GM12878 (cell line): ENCODE measurements at regions not wholly inside any gene's neighbourhood (a gene's known extent, or its start where the extent isn't known, plus 50 kb on each side); places are given as distances from the start of the nearest gene placed in this dataset.

Experiments used
- ATAC-seq: fragments of 200-7000 bp; cut with Tn5 transposase; 3 replicates; pipeline ENCODE4 v1.9.1; 2020; ENCODE audit warnings: mild to moderate bottlenecking, moderate library complexity
- BruUV-seq: library from RNA; stranded (reverse); fragments of 400-500 nt; replicated peaks from 2 replicates; lab custom pipeline; 2021; lab: Mats Ljungman, UMichigan
- CTCF ChIA-PET: fragments of 300-600 bp; sonication (Branson Sonifier 250); formaldehyde crosslinking; extraction: SDS; loops from one replicate; lab custom pipeline; 2021; ENCODE audit warnings: inconsistent platforms; lab: Yijun Ruan, JAX
- POLR2A ChIA-PET: fragments of 350-600 bp; formaldehyde crosslinking; extraction: SDS; loops from one replicate; lab custom pipeline; 2021; ENCODE audit warnings: inconsistent platforms; lab: Charles Lee
- RAD21 ChIA-PET: fragments of 300-600 bp; sonication (Branson Sonifier 250); formaldehyde crosslinking; loops from one replicate; lab custom pipeline; 2023; ENCODE audit warnings: antibody characterized with exemption; ENCODE audit not compliant: unreplicated experiment; lab: Charles Lee
- SMC1A ChIA-PET: fragments of 300-600 bp; sonication (Branson Sonifier 250); formaldehyde crosslinking; loops from one replicate; lab custom pipeline; 2023; ENCODE audit not compliant: unreplicated experiment, uncharacterized antibody; lab: Charles Lee
- DNase-seq: peaks from one replicate; pipeline ENCODE4 v3.0.0-alpha.2; 2011; ENCODE audit warnings: low read depth, low spot score
- FAIRE-seq: peaks from 3 replicates; lab custom pipeline; 2011; peaks lifted over from hg19 to GRCh38; lab: Jason Lieb, UNC
- H2AFZ ChIP-seq: 2 replicates; pipeline ENCODE4 v1.6.0; 2011; ENCODE audit warnings: low read depth, low read length, control low read depth; ENCODE audit not compliant: control insufficient read depth
- H3K27ac ChIP-seq: 2 replicates; pipeline ENCODE4 v1.5.1; 2011; ENCODE audit warnings: control low read depth; ENCODE audit not compliant: control insufficient read depth, insufficient read depth
- H3K27me3 ChIP-seq, 2 experiments: replicated peaks in 1 of 2; 2 replicates each; pipeline versions ENCODE4 v1.6.0 to v1.6.1; 2011; ENCODE audit warnings: low read length in 1 of 2; ENCODE audit not compliant: control insufficient read depth in 2 of 2, insufficient read depth in 2 of 2
- H3K36me3 ChIP-seq, 2 experiments: 2 replicates each; pipeline ENCODE4 v1.5.1; 2011; ENCODE audit warnings: low read length in 1 of 2; ENCODE audit not compliant: control insufficient read depth in 2 of 2, insufficient read depth in 2 of 2
- H3K4me1 ChIP-seq: 2 replicates; pipeline ENCODE4 v1.6.1; 2011; ENCODE audit warnings: mild to moderate bottlenecking, low read length, moderate library complexity, mixed read lengths; ENCODE audit not compliant: control insufficient read depth, insufficient read depth
- H3K4me2 ChIP-seq: 2 replicates; pipeline ENCODE4 v1.6.0; 2011; ENCODE audit warnings: control low read depth; ENCODE audit not compliant: control insufficient read depth, insufficient read depth
- H3K4me3 ChIP-seq: fragments of 200-600 bp; sonication (generic); 2 replicates; pipeline ENCODE4 v1.5.1; 2016
- H3K79me2 ChIP-seq: 2 replicates; pipeline ENCODE4 v1.6.0; 2011; ENCODE audit warnings: low read length; ENCODE audit not compliant: control insufficient read depth, insufficient read depth
- H3K9ac ChIP-seq: 2 replicates; pipeline ENCODE4 v1.8.0; 2011; ENCODE audit warnings: low read length, control low read depth, mixed read lengths; ENCODE audit not compliant: control insufficient read depth, insufficient read depth
- H3K9me3 ChIP-seq: replicated peaks from 3 replicates; pipeline ENCODE4 v1.5.1; 2011; ENCODE audit warnings: mild to moderate bottlenecking, low read length; ENCODE audit not compliant: control insufficient read depth, insufficient read depth
- H4K20me1 ChIP-seq: 2 replicates; pipeline ENCODE4 v1.6.0; 2011; ENCODE audit not compliant: control insufficient read depth, insufficient read depth
- BMI1 ChIP-seq: fragments of 450-650 bp; IDR thresholded peaks from 2 replicates; pipeline ENCODE4 v1.6.1; 2016; ENCODE audit warnings: mild to moderate bottlenecking, moderate library complexity, borderline replicate concordance
- EED ChIP-seq: sonication (generic); IDR thresholded peaks from 2 replicates; pipeline ENCODE4 v1.6.1; 2016; ENCODE audit warnings: antibody characterized with exemption, low read depth
- IRF4 ChIP-seq: IDR thresholded peaks from 2 replicates; pipeline ENCODE4 v1.6.1; 2011; ENCODE audit warnings: low read depth, low read length
- MEF2A ChIP-seq: IDR thresholded peaks from 2 replicates; pipeline ENCODE4 v1.6.1; 2011; ENCODE audit warnings: low read depth, mild to moderate bottlenecking, low read length, moderate library complexity; ENCODE audit not compliant: insufficient read depth
- PAX8 ChIP-seq: fragments of 450-650 bp; IDR thresholded peaks from 2 replicates; pipeline ENCODE4 v1.6.1; 2017; ENCODE audit warnings: mild to moderate bottlenecking, moderate library complexity
- STAT3 ChIP-seq: IDR thresholded peaks from 2 replicates; pipeline ENCODE4 v1.6.1; 2011; ENCODE audit warnings: low read depth, low read length, improper control_type of control experiment
- TBL1XR1 ChIP-seq: IDR thresholded peaks from 2 replicates; pipeline ENCODE4 v1.6.1; 2012; ENCODE audit warnings: low read depth, low read length, improper control_type of control experiment
- WRNIP1 ChIP-seq: IDR thresholded peaks from 2 replicates; pipeline ENCODE4 v1.6.1; 2011; ENCODE audit warnings: low read depth, low read length, improper control_type of control experiment, borderline replicate concordance
- ZNF24 ChIP-seq: fragments of 450-650 bp; IDR thresholded peaks from 2 replicates; pipeline ENCODE4 v1.6.1; 2017; ENCODE audit warnings: antibody characterized with exemption, mild to moderate bottlenecking
- ZNF622 ChIP-seq: fragments of 450-650 bp; IDR thresholded peaks from 2 replicates; pipeline ENCODE4 v1.6.1; 2017; ENCODE audit warnings: mild to moderate bottlenecking, inconsistent platforms
- WGBS: methylation state at CpG from one replicate; pipeline ENCODE4 v1.1.6; 2016; ENCODE audit warnings: low lambda C conversion rate; ENCODE audit not compliant: insufficient replicate concordance, insufficient coverage; ENCODE audit errors: missing lambda C conversion rate; 5-methylcytosine and 5-hydroxymethylcytosine counted together
- in situ Hi-C: fragments of 300-500 bp; cut with MboI; formaldehyde crosslinking; loops from 9 replicates; pipeline ENCODE4 v1.14.3; 2018; ENCODE audit warnings: mixed read lengths
- intact Hi-C: fragments of 100-400 bp; cut with micrococcal nuclease; formaldehyde crosslinking; loops from one replicate; pipeline ENCODE4 v1.14.2; 2022; ENCODE audit not compliant: unreplicated experiment
- TF ChIP-seq, protein P1 (sequence below): IDR thresholded peaks from 2 replicates; pipeline ENCODE4 v1.6.1; 2012; ENCODE audit warnings: mild to moderate bottlenecking, low read depth, low read length
- TF ChIP-seq, protein P2 (sequence below): IDR thresholded peaks from 2 replicates; pipeline ENCODE4 v1.6.1; 2012; ENCODE audit warnings: low read length, inconsistent platforms

DNA sequence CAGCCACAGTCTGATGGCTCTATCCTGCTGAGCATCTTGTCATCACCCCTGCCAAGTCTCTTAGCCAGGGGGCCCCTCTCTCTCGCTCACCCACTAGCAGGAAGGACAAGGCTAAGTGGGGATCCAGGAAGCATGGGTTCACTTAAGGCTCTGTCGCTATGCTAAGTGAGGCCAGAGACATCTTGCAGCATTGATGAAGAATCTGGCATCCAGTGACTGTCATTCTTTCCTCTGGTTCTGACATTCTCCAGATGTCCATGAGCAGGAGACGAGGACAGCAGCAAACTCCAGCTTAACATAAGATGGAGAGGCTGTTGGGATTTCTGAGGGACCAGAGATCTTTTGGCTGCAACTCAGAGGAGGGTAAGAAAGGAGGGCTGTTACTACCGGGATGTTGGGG lies 230.2 kb downstream of the TSHZ3 start:
- CTCF ChIA-PET: no interaction called here
- FAIRE-seq (no peak), DNase-seq (no peak), ATAC-seq (no peak)
- Histone ChIP-seq H3K27ac (no peak overlapping the region), H3K79me2 (no peaks in the 10 kb centered on the region), H3K36me3 (no peaks in the 10 kb centered on the region), H3K9ac (no peak overlapping the region), H3K9me3 (no peaks in the 10 kb centered on the region), H2AFZ (no peak overlapping the region), H3K27me3 (no peaks in the 10 kb centered on the region), H3K4me1 (no peaks in the 10 kb centered on the region), H3K4me2 (no peak overlapping the region), H3K4me3 (no peak overlapping the region), H4K20me1 (no peaks in the 10 kb centered on the region)
- TF ChIP-seq TBL1XR1 (no peak), ZNF622 (no peak), WRNIP1 (no peak), IRF4 (no peak), MEF2A (no peak), BMI1 (no peak), EED (no peak), ZNF24 (no peak), PAX8 (no peak), STAT3 (no peak)
- TF ChIP-seq, protein P1, sequence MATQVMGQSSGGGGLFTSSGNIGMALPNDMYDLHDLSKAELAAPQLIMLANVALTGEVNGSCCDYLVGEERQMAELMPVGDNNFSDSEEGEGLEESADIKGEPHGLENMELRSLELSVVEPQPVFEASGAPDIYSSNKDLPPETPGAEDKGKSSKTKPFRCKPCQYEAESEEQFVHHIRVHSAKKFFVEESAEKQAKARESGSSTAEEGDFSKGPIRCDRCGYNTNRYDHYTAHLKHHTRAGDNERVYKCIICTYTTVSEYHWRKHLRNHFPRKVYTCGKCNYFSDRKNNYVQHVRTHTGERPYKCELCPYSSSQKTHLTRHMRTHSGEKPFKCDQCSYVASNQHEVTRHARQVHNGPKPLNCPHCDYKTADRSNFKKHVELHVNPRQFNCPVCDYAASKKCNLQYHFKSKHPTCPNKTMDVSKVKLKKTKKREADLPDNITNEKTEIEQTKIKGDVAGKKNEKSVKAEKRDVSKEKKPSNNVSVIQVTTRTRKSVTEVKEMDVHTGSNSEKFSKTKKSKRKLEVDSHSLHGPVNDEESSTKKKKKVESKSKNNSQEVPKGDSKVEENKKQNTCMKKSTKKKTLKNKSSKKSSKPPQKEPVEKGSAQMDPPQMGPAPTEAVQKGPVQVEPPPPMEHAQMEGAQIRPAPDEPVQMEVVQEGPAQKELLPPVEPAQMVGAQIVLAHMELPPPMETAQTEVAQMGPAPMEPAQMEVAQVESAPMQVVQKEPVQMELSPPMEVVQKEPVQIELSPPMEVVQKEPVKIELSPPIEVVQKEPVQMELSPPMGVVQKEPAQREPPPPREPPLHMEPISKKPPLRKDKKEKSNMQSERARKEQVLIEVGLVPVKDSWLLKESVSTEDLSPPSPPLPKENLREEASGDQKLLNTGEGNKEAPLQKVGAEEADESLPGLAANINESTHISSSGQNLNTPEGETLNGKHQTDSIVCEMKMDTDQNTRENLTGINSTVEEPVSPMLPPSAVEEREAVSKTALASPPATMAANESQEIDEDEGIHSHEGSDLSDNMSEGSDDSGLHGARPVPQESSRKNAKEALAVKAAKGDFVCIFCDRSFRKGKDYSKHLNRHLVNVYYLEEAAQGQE: no peak
- TF ChIP-seq, protein P2, sequence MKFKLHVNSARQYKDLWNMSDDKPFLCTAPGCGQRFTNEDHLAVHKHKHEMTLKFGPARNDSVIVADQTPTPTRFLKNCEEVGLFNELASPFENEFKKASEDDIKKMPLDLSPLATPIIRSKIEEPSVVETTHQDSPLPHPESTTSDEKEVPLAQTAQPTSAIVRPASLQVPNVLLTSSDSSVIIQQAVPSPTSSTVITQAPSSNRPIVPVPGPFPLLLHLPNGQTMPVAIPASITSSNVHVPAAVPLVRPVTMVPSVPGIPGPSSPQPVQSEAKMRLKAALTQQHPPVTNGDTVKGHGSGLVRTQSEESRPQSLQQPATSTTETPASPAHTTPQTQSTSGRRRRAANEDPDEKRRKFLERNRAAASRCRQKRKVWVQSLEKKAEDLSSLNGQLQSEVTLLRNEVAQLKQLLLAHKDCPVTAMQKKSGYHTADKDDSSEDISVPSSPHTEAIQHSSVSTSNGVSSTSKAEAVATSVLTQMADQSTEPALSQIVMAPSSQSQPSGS: no peak
- intact Hi-C loops: no loop called here
- 24% methylated on average over 4 of the region's 4 CpGs for WGBS
- SMC1A ChIA-PET: no interaction called here
- no TSS peak for BruUV-seq
- RAD21 ChIA-PET: no interaction called here
- POLR2A ChIA-PET: no interaction called here
- in situ Hi-C loops: no loop called here
